Stimulated activated CD4-positive, alpha-beta T cell treated with anti-CD3 and anti-CD28 coated beads, Interleukin-15, amount 100 ng/mL, for 1 hour (primary cell): ENCODE measurements at regions not wholly inside any gene's neighbourhood (a gene's known extent, or its start where the extent isn't known, plus 50 kb on each side); places are given as distances from the start of the nearest gene placed in this dataset.
"Not testable (repeated sequence)": the region's sequence is repeated elsewhere in the genome, so short reads cannot be mapped to it uniquely, and the experiment has no call there.

ENCODE experiments used
- DNase-seq, 2 donors: peaks; one replicate each; pipeline ENCODE4 v3.0.0-alpha.2; 2020; ENCODE audit warnings: low read depth in 1 of 2, low spot score in 1 of 2

DNA sequence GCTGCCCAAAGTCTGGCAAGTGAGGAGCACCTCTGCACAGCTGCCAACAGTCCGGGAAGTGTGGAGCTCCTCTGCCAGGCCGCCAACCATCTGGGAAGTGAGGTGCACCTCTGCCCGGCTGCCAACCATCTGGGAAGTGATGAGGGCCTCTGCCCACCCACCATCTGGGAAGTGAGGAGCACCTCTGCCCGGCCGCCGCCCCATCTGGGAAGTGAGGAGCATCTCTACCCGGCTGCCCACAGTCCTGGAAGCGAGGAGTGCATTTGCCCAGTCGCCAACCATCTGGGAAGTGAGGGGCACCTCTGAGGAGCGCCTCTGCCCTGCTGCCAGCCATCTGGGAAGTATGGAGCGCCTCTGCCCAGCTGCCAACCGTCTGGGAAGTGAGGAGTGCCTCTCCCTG is 893.7 kb downstream of the TYW1 start:
- no peak for DNase-seq

DNA sequence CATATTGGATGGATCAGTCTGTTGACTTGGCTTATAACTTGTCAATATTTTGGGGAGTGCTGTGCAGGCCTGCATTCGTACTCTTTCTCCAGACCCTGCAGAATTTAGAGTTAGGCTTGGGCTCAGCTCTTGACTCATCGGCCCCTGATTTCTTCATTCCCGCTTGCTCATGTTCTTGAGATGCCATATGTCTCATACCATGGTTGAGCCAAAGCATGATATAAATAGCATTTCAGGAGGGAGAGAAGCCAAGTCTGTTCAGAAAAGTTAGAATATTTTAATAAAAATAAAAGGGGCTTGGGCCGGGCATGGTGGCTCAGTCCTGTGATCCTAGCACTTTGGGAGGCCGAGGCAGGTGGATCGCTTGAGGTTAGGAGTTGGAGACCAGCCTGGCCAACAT is 898.1 kb downstream of the TYW1 start:
- no peak for DNase-seq

DNA sequence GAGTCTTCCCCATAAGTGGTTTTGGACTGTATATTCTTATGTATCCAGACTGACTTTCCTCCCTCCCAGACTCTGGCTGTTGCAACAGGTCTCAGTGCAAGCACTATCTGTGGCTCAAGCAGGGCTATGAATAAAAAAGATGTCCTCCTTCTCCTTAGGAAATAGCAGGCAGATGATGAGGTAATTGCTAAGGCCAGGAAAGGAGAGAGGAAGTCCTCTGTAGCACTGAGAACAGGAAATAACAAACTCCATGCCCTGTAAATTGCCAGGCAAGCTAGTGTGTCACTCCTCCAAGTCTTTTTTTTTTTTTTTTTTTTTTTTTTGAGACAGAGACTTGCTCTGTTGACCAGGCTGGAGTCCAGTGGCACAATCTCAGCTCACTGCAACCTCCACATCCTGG is 900.1 kb downstream of the TYW1 start:
- no peak for DNase-seq

DNA sequence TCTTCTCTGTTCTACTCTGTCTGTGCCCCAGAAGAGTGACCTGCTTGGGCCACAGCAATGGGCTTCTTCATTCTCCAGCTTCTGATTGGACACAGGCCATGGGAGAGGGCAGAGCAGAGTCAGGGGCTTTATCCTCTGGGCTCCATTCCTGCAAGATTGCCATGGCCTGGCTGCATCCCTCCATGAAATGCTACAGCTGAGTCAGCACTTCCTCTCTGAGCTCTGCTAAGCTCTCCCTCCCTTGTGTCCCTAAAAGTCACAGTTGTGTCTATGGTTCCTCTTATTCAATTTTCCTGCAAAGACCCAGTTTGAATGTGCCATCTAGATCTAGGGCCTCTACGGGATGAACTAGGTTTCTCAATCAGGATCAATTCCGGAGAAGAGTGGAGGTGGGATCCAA is 903.8 kb downstream of the TYW1 start:
- no peak for DNase-seq

DNA sequence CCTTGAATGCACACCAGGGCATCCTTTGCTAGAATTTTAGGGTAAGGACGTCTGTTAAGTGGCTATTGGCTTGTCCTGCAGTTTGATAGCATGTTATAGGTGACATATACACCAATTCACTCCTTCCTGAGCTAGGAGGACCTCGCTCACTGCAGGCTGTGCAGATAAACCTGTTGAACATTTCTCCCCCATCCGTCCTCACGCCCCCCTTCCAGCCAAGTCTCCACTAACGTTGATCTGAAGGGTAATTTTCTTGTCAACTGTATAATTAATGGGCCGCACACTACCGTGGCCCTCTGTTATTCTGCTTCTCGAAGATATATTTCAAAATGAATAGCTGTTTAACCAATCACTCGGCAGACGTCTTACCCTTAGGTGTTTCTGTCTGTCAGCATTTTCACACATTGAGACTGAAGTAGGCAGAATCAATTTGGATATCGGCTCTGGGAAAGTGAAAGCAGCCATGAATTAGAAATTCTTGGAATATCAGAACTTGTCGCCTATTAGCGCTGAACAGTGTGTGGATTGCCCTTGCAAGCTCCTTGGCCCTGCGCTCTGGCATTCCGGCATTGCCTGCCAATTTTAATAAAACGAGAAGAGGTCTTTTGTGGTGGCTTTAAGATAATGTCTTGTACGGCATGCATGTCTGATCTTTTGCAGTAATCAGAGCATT is 905.3 kb downstream of the TYW1 start:
- no peak for DNase-seq

DNA sequence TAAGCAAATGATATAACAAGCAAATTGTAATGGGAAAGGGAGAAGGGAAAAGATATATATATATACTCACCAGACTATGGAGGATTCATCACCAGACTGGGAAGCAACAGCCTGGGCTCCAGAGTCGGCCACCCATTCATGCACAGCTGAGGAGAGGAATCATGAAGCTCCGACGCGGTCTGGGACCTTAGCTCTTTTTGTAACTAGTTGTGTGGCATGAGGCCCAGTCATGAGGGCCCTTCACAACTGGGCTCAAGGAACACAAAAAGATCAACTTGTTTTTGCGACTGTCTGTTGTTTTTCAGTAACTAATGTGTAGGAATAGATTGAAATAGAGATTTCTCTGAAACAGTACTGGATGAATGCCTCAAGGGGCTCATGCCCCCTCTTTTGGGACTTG is 911.2 kb downstream of the TYW1 start:
- DNase-seq = no peak

DNA sequence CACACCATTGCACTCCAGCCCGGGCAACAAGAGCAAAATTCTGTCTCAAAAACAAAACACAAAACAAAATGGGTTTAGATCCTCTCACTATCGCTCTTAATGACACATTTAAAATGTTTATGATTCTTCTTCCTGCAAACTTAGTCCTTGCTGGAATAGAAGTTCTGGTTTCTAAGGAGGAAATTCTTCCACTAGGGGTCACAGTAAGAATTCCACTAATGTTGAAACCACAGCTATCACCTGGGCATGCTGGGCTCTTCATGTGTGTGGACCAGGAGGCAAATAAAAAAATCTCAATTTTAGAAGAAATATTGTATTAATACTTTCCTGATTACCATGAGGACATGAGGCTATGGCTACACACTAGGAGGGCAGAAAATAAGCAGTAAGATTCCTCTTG is 915.8 kb downstream of the TYW1 start:
- DNase-seq = no peak

DNA sequence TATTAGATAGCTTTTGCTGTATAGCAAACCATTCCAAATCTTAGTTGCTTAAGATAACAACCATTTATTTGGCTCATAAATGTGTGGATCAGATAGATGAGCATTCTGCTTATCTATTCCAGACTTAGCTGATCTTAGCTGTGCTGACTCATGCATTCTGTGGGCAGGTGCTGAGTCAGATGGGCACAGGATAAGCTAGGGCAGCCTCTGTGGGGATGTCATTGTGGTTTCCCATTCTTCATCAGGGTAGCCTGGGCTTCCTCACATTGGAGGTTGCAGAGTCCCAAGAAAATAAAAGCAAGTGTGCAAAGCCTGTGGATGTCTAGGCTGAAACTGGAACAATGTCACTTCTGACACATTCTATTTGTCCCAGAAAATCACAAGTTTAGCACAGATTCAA is 917.0 kb downstream of the TYW1 start:
- DNase-seq = no peak

DNA sequence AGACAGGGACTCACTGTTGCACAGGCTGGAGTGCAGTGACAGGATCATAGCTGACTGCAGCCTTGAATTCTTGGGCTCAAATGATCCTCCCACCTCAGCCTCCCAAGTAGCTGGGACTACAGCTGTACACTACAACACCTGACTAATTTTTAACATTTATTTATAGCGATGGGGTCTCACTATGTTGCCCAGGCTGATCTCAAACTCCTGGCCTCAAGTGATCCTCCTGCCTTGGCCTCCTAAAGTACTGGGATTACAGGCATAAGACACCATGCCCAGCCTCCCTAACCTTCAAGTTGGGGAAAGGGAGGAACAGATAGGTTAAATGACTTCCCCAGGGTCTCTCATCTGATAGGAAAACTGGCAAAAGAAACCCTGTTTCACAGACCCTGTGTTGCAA is 919.5 kb downstream of the TYW1 start:
- DNase-seq = not testable (repeated sequence)

DNA sequence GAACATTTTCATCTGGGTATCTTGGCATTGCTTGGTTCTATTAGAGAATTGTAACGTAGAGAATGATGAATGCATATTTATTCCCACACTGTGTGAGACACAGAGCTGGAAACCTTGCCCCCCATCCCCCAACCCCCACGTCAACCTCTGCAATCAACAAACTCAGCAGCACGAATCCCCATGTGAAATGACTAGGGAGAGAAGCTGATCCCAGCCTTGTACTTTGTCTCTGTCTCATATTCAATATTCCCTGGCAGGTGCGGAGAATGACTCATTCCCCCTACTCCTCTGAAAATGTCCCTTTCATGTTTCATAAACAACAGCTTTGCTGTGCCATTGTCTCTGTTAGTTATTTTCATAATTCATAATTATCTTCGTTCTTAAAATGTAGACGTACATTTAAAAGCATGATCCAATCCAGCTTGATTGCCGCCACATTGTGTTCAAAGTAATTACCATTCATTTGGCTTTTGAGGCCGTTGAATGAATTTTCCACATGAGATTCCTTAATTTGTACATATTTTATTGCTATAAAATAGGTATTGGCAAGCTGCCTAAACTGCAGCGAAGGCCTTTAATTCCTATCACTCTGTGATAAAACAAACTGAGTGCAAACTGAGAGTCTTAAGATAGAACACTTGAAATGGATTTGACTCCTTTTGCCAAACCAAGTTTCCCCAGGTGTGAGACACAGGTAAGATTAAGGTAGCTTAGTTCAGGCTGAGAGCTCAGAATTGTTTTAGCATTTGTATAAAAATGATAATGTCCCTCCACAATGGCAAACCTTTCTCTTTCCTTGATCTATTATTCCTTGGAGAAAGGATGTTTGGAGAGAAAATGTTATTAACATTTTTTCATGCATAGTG is 920.2 kb downstream of the TYW1 start:
- no peak for DNase-seq

DNA sequence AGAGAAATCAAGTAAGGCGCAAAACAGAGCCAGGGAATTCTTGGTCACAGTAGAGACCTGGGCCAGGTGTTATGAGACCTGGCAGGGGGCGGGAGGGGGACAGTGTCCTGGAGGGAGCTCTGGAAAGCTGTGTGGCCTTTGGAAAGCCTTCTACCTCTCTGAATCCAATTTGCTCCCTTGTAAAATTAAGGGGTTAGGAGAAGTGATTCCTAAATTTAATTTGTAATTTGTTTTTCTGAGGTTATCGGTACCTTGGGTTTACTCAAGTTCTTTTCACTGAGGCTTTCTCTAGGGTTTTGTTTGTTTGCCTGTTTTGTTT is 920.8 kb downstream of the TYW1 start:
- DNase-seq = no peak

DNA sequence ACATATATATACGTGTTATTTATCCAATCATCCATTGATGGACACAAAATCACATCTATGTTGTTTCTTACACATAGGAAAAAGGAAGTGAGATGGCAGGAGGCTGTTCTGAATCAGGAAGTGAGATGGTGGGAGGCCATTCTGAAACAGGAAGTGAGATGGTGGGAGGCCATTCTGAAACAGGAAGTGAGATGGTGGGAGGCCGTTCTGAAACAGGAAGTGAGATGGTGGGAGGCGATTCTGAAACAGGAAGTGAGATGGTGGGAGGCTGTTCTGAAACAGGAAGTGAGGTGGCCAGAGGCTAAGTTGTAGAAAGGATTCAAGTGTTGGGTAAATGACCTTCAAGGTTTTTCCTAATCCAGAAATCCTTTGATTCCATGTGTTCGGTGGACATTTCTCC is 921.5 kb downstream of the TYW1 start:
- no peak for DNase-seq

DNA sequence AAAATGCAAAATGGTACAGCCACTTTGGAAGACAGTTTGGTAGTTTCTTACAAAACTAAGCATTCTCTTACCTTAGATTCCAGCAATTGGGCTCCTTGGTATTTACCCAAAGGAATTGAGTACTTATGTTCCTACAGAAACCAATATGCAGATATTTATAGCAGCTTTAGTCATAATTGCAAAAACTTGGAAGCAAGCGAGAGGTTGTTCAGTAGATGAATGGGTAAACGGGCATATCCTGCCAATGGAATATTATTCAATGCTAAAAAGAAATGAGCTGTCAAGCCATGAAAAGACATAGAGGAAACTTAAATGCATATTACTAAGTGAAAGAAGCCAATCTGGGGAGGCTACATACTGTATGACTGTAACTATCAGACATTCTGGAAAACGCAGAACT is 926.7 kb downstream of the TYW1 start:
- no peak for DNase-seq

DNA sequence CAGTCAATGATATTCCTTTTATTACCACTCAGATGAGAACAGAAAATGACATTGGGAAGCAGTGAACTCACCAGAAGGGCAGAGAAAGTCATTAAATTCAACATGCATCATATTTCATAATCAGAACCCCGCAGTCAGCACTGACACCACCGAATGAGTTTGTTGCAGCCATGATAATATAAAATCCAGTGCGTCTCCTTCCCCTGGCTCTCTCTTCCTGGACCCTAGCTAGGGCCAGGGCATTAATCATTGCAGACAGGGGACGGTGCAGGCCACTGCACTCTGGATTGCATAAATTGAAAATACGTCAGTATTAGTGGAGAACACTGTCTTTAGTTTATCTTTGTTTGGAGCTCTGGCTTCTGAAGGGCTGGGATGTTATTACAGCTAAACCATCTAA is 931.5 kb downstream of the TYW1 start:
- no peak for DNase-seq

DNA sequence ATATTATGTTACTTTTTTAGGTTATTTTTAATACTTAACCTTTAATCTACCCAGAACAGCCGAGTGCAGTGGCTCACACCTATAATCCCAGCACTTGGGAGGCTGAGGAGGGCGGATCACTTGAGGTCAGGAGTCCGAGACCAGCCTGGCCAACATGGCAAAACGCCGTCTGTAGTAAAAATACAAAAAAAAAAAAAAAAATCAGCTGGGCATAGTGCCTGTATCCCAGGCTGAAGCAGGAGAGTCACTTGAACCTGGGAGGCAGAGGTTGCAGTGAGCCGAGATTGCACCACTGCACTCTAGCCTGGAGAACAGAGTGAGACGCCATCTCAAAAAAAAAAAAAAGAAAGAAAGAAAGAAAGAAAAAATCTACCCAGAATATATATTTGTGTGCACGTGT is 939.8 kb downstream of the TYW1 start:
- DNase-seq = not testable (repeated sequence)

DNA sequence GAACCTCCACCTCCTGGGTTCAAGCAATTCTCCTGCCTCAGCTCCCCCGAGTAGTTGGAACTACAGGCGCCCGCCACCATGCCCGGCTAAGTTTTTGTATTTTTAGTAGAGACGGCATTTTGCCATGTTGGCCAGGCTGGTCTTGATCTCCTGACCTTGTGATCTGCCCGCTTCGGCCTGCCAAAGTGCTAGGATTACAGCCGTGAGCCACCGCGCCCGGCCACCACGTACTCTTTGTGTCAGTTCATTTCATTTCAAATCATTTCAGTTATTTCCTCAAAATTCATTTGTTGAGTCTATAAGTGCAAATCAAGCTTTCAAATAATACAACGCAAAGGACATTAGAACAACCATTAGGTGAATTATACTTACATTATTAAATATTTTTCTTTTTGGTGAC is 943.8 kb downstream of the TYW1 start:
- DNase-seq = no peak

DNA sequence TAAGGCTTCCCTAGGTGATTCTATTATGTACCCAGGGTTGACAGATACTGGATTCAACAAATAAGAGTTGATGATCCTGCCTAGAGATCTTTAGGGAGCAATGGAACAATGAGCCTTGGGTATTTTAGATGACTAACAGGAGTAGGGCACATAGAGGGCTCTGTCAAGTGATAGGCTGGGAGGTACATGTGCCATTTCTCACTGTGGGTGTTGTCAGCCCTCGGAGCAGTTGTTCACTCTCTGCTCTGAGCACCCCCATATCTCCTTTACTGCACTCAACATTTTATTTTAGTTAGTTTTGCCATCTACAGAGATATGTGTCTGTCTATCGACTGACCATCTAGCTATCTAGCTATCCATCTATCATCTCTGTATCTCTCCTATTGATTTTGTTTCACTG is 950.6 kb downstream of the TYW1 start:
- DNase-seq = no peak

DNA sequence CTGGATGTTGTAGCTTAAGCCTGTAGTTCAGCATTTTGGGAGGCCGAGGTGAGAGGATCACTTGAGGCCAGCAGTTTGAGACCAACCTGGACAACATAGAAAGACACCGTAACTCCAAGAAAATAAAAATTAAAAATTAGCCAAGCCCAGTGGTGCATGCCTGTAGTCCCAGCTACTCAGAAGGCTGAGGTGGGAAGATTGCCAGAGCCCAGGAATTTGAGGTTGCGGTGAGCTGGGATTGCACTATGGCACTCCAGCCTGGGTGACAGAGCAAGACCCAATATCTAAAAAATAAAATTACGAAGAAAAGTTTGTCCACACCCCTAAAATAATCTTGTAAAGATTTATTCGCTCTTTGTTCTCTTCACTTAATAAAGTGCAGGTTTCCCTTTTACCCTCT is 951.0 kb downstream of the TYW1 start:
- DNase-seq = no peak

DNA sequence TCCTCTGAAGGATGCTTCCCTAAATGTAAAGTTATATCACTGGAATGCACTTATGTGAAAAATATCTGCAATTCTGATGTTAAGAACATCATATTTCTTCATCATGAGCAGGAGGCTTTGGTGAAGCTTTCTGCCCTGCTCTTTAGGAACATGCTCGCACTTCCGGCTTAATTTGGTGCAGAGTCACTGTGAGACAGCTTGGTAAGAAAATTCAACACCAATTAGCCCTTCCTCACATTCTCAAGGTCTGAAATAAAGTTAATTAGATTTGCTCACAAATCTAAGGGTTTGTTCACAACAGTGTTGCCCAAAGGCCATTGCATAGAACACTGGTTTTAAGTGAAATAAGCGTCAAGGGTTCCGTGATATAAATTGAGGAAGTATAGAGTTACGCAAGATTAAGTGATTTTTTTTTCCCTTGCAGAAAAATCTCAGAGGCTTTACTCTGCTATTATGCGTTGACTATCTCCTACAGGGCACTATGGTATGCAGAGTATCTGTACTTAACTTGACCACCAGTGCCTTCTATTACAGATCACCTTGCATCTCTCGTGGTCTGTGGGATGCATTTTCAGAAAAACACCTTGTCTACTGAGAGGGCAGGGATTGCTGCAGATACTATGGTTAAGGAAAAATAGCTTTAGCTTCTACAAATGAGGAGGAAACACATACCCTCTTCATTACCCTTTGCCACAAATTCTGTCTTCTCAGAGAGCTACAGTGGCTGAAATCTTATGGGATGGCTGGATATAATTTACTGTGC is 953.9 kb downstream of the TYW1 start:
- DNase-seq = no peak

DNA sequence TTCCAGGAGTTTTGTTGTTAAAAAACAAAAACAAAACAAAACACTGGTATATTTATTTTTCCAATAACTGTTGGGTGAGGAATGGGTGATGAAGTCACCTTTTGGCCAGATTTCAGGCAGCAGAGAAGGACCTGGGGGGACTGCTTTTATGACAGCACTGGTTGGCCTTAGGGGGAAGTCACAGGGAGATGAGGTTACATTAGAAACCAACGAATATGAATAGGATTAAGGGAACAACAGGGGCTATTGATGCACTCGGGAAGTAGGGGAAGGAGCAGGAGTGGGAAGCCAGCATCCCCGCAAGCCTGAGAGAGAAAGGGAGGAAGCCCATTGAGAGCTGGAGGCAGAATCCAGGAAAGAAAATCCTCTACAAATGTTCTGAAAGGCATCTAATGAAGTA is 958.4 kb downstream of the TYW1 start:
- DNase-seq = no peak

DNA sequence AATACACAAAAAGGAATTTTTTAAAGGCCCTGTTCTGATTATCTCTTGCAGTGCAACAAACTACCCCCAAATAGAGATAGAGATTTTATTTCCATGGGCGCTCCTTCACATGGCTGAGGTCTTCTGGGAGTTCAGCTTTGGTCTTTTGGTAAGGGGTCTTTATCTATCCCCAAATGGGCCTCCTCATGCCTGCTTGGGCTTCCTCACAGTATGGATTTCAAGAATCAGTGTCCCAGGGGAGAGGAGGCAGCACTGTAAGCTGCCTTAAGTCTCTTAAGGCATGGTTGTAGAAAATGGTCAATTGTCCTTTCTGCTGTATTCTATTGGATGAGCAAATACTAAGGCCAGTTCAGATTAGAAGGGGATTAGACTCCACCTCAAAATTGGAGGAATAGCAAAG is 966.2 kb downstream of the TYW1 start:
- no peak for DNase-seq

DNA sequence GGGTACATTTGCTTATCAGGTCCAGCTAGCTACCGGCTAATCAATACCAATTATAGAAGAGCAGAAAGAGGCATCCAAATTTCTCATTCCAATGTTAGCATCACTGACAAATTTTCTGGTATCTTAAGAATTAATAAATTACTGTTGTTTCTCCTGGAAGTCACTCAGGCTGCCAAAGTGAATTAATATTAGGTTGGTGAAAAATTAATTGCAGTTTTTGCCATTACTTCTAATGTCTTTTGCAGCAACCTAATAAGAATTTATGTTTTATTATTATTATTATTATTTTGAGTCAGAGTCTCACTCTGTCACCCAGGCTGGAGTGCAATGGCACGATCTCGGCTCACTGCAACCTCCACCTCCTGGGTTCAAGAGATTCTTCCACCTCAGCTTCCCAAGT is 979.9 kb downstream of the TYW1 start:
- DNase-seq = no peak
